Nucleus accumbens (tissue), 56 donors: ENCODE measurements at regions not wholly inside any gene's neighbourhood (a gene's known extent, or its start where the extent isn't known, plus 50 kb on each side); places are given as distances from the start of the nearest gene placed in this dataset.

Experiments
- DNase-seq, 56 donors: peaks; one replicate each; lab custom pipeline; 2025; lab: John Stamatoyannopoulos, UW

DNA sequence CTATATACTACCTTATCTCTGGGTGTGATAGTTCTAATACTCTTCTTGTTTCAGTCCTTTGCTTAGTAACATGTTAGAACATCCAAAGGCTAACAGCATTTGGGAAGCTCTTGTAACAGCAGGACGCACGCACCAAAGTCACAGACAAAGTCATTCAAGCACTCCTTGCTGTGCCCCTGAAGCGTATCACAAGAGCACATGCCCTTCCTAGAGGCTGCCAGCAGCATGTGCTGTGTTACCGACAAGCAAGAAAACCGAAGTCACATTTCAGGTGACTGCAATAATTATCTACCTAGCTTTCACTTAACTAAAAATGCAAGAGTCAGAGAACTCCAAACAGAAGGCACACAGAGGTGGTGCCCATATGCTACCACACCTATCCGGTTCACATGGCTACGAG is 194.1 kb downstream of the KLF12 start:
- DNase-seq: no peak

GRCh38 chr13:73939603-73940002 is 194.6 kb downstream of the KLF12 start:
- no peak for DNase-seq

- no peak for DNase-seq
Observed at GRCh38 chr13:73939071-73939380, 195.2 kb downstream of the KLF12 start.

- no peak for DNase-seq
Observed at GRCh38 chr13:73938372-73939070, 195.7 kb downstream of the KLF12 start.

DNA sequence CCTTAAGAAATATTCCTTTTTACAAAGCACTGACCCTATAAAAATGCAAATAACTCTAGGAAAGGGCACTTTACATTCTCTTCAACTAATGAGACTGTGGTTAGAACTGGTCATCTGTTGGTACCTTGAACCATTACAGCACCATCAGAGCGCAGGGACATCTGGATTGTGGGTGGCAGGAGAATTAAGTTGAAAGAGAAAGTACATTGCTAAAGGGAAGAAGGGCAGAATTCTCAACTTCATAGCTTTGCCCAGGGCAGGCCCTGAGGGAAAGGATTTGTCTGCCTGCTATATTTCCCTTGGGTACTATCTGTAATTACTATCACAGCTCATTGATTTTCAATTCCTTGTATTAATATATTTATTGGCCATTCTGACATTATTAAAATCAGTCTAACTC is 196.8 kb downstream of the KLF12 start:
- no peak for DNase-seq

DNA sequence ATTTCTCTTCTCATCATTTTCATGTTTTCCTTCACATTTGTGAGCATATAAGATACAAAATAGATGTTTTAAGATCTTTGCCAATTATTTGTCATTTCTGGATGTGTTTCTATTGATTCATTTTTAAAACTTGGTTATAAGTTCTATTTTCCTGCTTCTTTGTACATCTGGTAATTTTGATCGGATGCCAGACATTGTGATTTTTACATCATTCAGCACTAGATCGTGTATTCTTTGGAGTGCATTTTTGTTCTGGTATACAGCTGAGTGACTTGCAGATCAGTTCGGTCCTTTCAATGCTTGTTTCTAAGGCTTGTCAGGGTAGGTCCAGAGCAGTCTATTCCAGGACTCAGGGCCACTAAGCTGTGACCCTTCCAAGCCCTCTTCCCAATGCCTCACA is 198.2 kb downstream of the KLF12 start:
- DNase-seq: no peak

DNA sequence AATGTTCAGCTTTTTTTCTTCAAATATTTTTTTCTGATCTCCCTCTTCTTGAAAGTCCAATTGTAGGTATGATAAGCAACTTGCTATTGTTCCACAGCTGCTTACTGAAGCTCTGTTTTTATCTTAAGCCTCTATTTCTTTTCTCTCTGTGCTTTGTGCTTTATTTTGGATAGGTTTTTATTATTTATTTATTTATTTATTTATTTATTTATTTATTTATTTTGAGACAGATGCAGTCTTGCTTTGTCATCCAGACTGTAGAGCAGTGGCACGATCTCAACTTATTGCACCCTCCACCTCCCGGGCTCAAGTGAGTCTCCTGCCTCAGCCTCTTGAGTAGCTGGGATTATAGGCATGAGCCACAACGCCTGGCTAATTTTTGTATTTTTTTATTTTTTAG is 199.4 kb downstream of the KLF12 start:
- DNase-seq: no peak

DNA sequence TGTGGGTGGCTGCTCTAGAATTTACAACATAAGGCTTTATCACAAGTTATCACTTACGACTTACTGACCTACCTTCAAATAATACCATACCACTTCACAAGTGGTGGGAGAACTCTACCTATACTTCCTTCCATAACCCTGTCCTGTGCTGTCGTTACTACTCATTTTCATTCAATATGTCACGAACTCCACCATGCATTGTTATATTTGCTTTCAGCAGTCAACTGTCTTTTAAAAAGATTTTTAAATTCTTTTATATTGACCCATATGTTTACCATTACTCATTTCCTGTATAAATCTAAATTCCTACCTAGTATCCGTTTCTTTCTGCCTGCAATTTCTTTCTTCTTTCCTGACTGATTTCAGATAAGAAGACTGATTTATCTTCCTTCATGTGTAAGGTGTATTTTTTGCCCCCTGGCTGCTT is 200.0 kb downstream of the KLF12 start:
- DNase-seq: no peak

DNA sequence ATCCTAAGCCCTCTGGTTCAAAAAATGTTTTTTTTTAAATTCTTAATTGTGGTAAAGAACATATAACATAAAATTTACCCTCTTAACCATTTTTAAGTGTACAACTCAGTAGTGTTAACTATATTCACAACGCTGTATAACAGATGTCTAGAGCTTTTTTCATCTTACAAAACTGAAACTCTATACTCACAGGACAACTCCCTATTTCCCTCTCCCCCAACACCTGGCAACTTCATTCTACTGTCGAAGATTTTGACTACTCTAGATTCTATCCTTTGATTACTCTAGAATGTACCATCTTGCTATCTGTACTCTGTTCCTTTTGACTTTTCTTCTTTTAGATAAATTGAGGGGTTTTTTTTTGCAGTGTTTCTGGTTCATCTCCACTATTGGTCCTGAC is 200.4 kb downstream of the KLF12 start:
- DNase-seq: no peak

DNA sequence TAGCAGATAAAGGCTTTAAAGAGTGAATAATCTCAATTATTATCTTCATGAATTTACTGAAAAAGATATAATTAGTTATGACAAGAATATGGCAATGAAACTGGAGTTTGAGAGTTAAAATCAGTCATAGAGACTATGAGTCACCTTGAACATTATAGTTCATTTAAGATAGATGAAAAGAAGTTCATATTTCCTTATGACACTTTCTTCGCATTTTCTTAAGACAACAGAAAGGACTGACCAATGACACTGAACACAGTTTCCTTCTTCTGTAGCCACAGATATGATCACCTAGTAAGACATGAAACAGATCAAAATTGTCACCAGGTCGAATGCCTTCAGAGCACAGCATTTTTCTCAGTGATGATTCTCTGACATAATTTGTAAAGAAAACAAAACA is 202.1 kb downstream of the KLF12 start:
- no peak for DNase-seq

DNA sequence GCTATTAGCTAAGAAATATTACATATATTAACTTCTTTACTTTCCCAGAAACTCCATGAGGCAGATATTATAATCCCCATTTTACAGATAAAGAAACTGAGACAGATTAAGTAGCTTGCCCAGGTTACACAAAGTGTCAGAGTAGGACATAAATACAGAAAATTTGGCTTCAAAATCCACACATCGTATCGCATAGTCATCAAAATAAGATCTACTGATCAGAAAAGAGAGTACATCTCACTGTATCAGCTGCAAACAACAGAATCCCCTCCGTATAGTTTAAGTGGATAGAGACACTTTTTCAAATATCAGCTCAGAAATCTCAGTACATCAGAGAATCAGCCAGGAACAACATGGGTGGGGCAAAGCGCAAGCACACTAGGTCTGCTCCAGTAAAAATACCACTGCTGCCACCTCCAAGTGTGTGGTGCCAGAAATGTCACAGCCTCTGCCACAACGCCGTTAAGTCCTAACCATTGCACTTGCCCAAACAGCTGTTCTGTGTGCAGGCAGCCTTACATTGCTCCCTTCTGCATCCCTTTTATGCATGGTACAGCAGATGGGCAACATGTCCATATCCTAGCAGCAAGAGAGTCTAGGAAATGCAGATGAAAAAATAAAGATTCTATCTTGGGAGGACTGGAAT is 204.8 kb downstream of the KLF12 start:
- DNase-seq: no peak

GRCh38 chr13:73924607-73925006 is 209.6 kb downstream of the KLF12 start:
- DNase-seq: no peak

DNA sequence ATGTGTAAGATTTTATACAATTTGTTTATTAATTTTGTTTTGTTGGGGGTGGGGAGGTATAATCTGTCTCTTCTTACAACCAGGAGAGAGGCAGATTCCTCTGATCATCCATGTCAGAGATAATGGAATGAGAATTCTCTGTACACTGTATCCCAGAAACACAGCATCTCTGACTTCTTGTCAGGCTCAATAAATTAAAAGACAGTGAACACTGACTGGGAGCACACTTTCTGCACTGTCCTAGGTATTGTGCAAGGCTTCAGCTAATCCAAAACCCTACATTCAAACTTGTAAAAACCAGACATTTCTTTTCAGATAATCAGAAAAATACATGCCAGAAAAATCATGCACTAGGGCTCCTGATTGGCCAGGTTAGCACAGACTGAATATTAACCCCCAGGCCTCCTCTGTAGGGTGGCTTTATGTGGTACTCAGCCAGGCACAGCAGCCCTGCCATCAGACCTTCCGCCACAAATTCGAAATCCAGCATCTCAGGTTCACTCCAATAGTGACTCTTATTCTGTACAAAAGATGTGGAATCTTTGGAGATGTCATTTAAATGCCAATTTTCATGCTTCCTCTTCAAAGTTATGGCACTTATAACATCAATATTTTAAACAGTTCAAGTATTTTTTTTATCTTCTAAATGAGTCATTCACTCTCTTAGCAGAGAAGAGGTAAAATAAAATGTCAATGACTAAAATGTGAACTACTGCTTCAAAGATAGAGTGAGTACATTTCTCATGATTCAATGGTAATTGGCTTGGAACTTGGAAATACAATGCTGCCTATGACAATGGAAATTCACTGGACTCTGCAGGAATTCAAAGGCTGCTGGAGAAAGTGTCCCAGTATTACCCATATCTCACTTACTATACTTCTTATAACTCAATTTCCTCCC is 211.5 kb downstream of the KLF12 start:
- DNase-seq: no peak

DNA sequence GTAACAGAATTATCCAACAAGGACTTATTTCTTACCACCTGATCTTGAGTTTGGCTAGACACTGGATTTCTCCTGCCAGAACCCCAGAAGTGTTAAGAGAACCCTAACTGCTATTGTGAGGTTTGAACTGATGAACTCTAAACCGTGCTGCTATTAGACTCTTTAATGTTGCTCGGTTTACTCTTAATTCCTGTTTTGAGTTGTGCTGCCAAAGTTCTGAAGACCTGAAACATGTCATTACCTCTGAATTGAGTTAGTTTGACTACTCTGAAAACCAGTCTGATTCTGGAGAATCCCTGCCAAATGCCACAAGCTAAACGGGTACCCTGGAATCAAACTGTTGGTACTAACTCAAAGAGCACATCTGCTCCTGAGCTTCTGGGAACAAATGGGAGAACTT is 215.5 kb downstream of the KLF12 start:
- DNase-seq: no peak

GRCh38 chr13:73913751-73914518 is 220.3 kb downstream of the KLF12 start:
- DNase-seq: no peak

GRCh38 chr13:73913079-73913740 is 221.0 kb downstream of the KLF12 start:
- DNase-seq: no peak

DNA sequence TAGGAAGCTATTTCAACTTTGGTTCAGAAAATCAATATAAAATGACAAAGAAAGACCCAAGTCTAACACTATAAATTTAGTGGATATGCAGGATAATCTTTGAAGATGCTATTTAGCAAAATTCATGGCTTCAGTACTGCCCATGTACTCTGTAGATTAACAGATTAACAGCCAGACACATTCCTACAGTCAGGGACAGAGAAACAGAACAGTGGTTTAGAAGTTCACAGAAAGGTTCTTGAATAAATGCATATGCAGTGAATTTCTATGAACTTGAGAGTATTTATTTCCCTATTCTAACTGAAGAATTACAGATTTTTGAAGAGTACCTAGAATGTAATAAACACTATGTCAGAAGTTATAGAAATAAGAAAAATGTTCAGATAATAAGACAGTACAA is 222.8 kb downstream of the KLF12 start:
- no peak for DNase-seq

GRCh38 chr13:73910733-73911132 is 223.5 kb downstream of the KLF12 start:
- no peak for DNase-seq

- DNase-seq: no peak
Observed at GRCh38 chr13:73908809-73909208, 225.4 kb downstream of the KLF12 start.

- no peak for DNase-seq
Observed at GRCh38 chr13:73904625-73905024, 229.6 kb downstream of the KLF12 start.
